ENCODE measurements at regions not wholly inside any gene's neighbourhood (a gene's known extent, or its start where the extent isn't known, plus 50 kb on each side); places are given as distances from the start of the nearest gene placed in this dataset.
"Not testable (repeated sequence)": the region's sequence is repeated elsewhere in the genome, so short reads cannot be mapped to it uniquely, and the experiment has no call there.

GRCh38 chr12:97797473-97797872 lies 334.9 kb downstream of the RMST start:
- DNase-seq (ENCODE audit: low spot score): no peak

- DNase-seq (ENCODE audit: low spot score): no peak
These were observed 338.0 kb downstream of the RMST start for GRCh38 chr12:97800561-97800960.

GRCh38 chr12:97801471-97802059 lies 339.0 kb downstream of the RMST start:
- DNase-seq (ENCODE audit: low spot score): no peak

- no peak for DNase-seq (ENCODE audit: low spot score)
These were observed 342.5 kb downstream of the RMST start for GRCh38 chr12:97805146-97805545.

- DNase-seq (ENCODE audit: low spot score): no peak
These were observed 350.7 kb downstream of the RMST start for GRCh38 chr12:97813301-97813700.

GRCh38 chr12:97821806-97822205 lies 359.2 kb downstream of the RMST start:
- DNase-seq (ENCODE audit: low spot score): no peak

GRCh38 chr12:97835541-97835940 lies 372.9 kb downstream of the RMST start:
- DNase-seq (ENCODE audit: low spot score): no peak

- no peak for DNase-seq (ENCODE audit: low spot score)
These were observed 374.8 kb downstream of the RMST start for GRCh38 chr12:97837401-97837800.

GRCh38 chr12:97848051-97848450 lies 385.4 kb downstream of the RMST start:
- no peak for DNase-seq (ENCODE audit: low spot score)

GRCh38 chr12:97854477-97854876 lies 391.9 kb downstream of the RMST start:
- DNase-seq (ENCODE audit: low spot score): no peak

- DNase-seq (ENCODE audit: low spot score): no peak
These were observed 399.5 kb downstream of the RMST start for GRCh38 chr12:97862072-97862471.

- DNase-seq (ENCODE audit: low spot score): no peak
These were observed 412.5 kb downstream of the RMST start for GRCh38 chr12:97875064-97875463.

GRCh38 chr12:97876780-97877179 lies 414.2 kb downstream of the RMST start:
- no peak for DNase-seq (ENCODE audit: low spot score)

GRCh38 chr12:97877404-97877803 lies 414.8 kb downstream of the RMST start:
- no peak for DNase-seq (ENCODE audit: low spot score)

- DNase-seq (ENCODE audit: low spot score): no peak
These were observed 424.0 kb downstream of the RMST start for GRCh38 chr12:97886511-97887176.

- DNase-seq (ENCODE audit: low spot score): not testable (repeated sequence)
These were observed 435.3 kb downstream of the RMST start for GRCh38 chr12:97897881-97898280.

- DNase-seq (ENCODE audit: low spot score): no peak
These were observed 436.9 kb downstream of the RMST start for GRCh38 chr12:97899529-97899928.

- DNase-seq (ENCODE audit: low spot score): no peak
These were observed 437.4 kb downstream of the RMST start for GRCh38 chr12:97899956-97900355.

- DNase-seq (ENCODE audit: low spot score): no peak
These were observed 440.8 kb downstream of the RMST start for GRCh38 chr12:97903356-97903755.

- DNase-seq (ENCODE audit: low spot score): no peak
These were observed 444.9 kb downstream of the RMST start for GRCh38 chr12:97907504-97907903.

- no peak for DNase-seq (ENCODE audit: low spot score)
These were observed 448.0 kb downstream of the RMST start for GRCh38 chr12:97910559-97910958.

GRCh38 chr12:97912943-97913342 lies 450.3 kb downstream of the RMST start:
- DNase-seq (ENCODE audit: low spot score): no peak

GRCh38 chr12:97921979-97922722 lies 459.5 kb downstream of the RMST start:
- no peak for DNase-seq (ENCODE audit: low spot score)
